ENCODE measurements at regions not wholly inside any gene's neighbourhood (a gene's known extent, or its start where the extent isn't known, plus 50 kb on each side); places are given as distances from the start of the nearest gene placed in this dataset.

DNA sequence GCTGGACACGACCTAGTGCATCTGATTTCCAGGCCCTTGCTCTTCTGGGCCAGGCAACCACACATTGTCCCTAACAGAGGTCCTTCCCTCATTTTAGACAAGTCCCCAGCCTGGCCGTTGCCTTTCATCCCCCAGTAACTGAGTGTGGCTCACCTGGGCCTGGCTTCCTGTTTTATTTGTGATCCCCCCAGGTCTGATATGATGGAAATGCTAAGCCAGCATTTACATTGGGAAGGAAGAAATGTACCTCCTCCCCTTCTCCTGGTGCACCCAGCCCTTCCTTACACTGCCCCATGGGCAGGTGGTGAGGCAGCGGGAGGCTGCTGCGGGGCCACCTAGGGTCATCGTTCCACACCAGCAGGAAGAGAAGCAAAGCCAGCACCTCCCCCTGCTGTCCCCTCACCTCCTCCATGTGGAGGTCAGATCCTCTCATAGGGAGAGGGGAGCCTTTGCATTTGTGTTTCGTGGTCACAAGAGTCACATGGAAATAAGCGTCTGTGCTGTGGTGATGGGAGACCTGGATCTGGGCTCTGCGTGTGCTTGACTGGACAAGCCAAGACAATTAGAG lies 108.8 kb downstream of the GLRX3 start:
- peaks cover 11% of the 10 kb centered on the region for H3K4me1 Mint-ChIP-seq
- H3K9me3 ChIP-seq (ENCODE audit: control insufficient read depth, low read length, poor library complexity, severe bottlenecking): no peaks in the 10 kb centered on the region
- no peak overlapping the region for H3K27ac Mint-ChIP-seq
- H3K36me3 Mint-ChIP-seq (ENCODE audit: low read depth): no peaks in the 10 kb centered on the region
- ATAC-seq (no peak), DNase-seq (no peak)
- peaks cover 6% of the 10 kb centered on the region for H3K27me3 Mint-ChIP-seq
- H3K4me3 Mint-ChIP-seq: no peak overlapping the region

DNA sequence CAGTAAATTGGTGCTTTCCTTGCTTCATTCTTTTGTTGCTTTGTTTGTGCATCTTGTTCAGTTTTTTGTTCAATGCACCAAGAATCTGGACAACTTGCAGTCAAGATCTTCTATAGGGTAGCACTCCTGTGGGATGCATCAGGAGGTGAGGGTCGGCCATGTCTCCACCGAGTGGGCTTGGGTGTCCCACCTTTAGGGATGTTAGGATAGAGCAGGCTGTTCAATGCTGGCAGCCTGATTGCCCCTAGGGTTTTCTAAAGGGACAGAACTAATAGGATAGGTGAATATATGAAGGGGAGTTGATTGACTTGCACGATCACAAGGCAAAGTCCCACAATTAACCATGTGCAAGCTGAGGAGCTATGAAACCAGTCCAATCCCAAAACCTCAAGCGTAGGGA lies 109.9 kb downstream of the GLRX3 start:
- Mint-ChIP-seq H3K4me3 (no peak overlapping the region), H3K4me1 (peaks cover 11% of the 10 kb centered on the region), H3K36me3 (ENCODE audit: low read depth) (no peaks in the 10 kb centered on the region), H3K27me3 (peaks cover 6% of the 10 kb centered on the region), H3K27ac (no peak overlapping the region)
- DNase-seq (no peak), ATAC-seq (no peak)
- no peaks in the 10 kb centered on the region for H3K9me3 ChIP-seq (ENCODE audit: control insufficient read depth, low read length, poor library complexity, severe bottlenecking)

DNA sequence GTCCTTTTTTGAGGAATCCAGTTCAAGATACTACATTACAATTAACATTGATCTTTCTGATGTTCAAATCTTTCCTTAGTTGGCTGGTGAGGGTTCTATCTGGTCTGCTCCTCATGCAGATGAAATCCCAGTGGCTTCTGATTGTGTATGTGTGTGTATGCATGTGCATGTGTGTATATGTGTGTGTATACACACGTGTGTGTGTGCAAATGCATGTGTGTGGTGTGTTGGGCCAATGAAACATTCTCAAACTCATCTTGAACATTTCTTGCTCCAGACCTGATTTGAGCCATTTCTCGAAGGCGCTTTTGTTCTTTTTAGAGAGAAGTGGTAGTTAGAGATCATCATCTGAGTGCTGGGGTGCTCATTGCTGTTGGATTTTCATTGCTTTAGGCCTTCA lies 113.9 kb downstream of the GLRX3 start:
- H3K27ac Mint-ChIP-seq: no peak overlapping the region
- H3K36me3 Mint-ChIP-seq (ENCODE audit: low read depth): no peaks in the 10 kb centered on the region
- H3K27me3 Mint-ChIP-seq: no peaks in the 10 kb centered on the region
- H3K9me3 ChIP-seq (ENCODE audit: control insufficient read depth, low read length, poor library complexity, severe bottlenecking): no peaks in the 10 kb centered on the region
- ATAC-seq (no peak), DNase-seq (no peak)
- H3K4me3 Mint-ChIP-seq: no peak overlapping the region
- no peaks in the 10 kb centered on the region for H3K4me1 Mint-ChIP-seq

DNA sequence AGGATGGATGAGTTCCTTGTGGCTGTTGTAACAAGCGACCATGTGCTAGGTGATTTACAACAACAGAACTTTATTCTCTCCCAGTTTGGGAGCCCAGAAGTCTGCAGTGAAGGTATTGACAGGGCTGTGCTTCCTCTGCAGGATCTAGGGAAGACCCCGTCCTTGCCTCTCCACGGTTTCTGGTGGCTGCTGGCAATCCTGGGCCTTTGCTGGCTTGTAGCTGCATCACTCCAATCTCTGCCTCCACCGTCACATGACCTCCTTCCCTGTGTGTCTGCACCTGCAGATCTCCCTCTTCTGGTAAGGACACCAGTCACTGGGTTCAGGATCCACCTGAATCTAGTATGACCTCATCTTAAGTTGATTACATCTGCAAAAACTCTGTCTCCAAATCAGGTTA lies 115.6 kb downstream of the GLRX3 start:
- H3K27me3 Mint-ChIP-seq: no peaks in the 10 kb centered on the region
- no peak overlapping the region for H3K4me3 Mint-ChIP-seq
- H3K9me3 ChIP-seq (ENCODE audit: control insufficient read depth, low read length, poor library complexity, severe bottlenecking): no peaks in the 10 kb centered on the region
- ATAC-seq (no peak), DNase-seq (no peak)
- H3K27ac Mint-ChIP-seq: no peak overlapping the region
- no peaks in the 10 kb centered on the region for H3K4me1 Mint-ChIP-seq
- H3K36me3 Mint-ChIP-seq (ENCODE audit: low read depth): no peaks in the 10 kb centered on the region

DNA sequence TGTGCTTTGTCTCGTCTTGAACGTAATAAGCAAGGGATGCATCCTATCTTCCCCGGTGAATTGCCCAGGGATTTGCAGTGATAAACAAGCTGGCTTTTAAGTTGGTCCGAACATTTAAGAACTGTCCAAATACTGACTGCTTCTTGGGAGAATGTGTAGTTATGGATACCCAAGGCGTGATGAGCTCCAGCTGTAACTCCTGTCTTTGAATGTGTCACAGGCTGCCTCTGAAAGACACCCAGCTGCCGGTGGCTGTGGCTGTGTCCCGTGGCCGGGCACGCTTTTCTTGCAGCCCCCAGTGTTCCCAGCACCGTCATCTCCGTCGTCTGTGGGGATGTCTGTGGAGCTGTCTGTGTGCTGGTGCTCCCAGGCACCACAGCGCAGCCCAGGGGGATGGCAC lies 118.1 kb downstream of the GLRX3 start:
- H3K9me3 ChIP-seq (ENCODE audit: control insufficient read depth, low read length, poor library complexity, severe bottlenecking): no peaks in the 10 kb centered on the region
- no peak overlapping the region for H3K4me3 Mint-ChIP-seq
- DNase-seq: no peak
- no peak overlapping the region for H3K27ac Mint-ChIP-seq
- no peaks in the 10 kb centered on the region for H3K27me3 Mint-ChIP-seq
- ATAC-seq: no peak
- H3K4me1 Mint-ChIP-seq: no peaks in the 10 kb centered on the region
- no peaks in the 10 kb centered on the region for H3K36me3 Mint-ChIP-seq (ENCODE audit: low read depth)

DNA sequence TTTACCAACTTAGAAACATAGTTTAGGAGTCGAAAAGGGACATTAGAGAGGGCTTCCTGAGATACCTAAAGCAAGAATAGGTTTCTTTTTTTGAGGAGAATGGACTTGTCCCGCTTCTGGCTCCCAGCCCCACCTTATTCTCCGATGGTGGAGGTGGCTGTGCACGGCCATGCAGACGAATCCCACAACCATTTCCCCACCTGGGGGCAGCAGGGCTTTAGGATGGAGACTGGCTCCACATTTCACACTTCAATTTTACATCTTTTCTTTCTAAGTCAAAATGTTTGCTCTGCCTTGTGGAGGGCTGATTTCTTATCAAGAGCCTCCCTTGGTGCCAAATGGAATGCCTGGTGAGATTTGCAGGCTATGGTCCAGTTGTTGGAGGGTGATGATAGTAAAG lies 118.5 kb downstream of the GLRX3 start:
- Mint-ChIP-seq H3K27me3 (no peaks in the 10 kb centered on the region), H3K4me3 (no peak overlapping the region), H3K4me1 (no peaks in the 10 kb centered on the region), H3K27ac (no peak overlapping the region), H3K36me3 (ENCODE audit: low read depth) (no peaks in the 10 kb centered on the region)
- ATAC-seq (no peak), DNase-seq (no peak)
- H3K9me3 ChIP-seq (ENCODE audit: control insufficient read depth, low read length, poor library complexity, severe bottlenecking): no peaks in the 10 kb centered on the region

DNA sequence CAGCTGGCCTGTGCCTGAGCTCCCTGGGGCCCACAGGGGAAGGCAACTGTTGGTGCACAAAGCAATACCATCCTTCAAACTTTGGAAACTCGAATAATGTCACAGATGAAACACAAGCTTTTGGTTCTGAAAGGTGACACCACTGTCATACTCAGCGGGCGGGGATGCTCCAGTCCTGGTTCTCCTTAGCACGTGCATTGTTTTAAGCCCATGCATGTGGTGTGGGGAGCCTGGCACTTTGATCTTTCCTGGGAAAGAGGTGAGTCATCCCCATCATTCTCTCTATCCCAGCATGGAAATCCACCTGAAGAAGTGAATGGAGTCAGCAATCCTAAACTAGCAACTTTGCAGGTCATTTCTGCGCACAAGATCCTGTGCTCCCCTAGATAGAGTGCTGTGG lies 119.6 kb downstream of the GLRX3 start:
- Mint-ChIP-seq H3K36me3 (ENCODE audit: low read depth) (no peaks in the 10 kb centered on the region), H3K27me3 (no peaks in the 10 kb centered on the region), H3K4me3 (no peak overlapping the region), H3K27ac (no peak overlapping the region), H3K4me1 (no peaks in the 10 kb centered on the region)
- H3K9me3 ChIP-seq (ENCODE audit: control insufficient read depth, low read length, poor library complexity, severe bottlenecking): no peaks in the 10 kb centered on the region
- ATAC-seq: no peak
- DNase-seq: no peak

DNA sequence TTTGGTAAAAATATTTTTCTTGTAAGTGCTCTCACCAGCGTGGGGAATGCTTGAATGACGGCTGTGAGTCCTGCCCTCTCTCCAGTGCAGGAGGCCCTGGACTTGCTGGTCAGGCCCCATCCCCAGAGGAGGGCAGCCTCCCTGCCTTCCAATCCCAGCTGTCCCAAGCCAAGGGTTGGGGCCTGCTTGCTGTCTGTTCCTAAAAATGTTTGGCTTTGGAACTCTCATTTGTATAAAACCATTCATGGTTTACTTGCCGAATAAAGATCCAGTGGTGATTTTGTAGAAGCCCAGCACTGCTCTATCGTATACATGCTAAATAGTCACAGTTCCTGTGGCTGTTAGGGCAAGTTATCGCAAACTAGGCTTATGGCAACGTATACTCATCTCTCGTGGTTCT lies 121.7 kb downstream of the GLRX3 start:
- H3K9me3 ChIP-seq (ENCODE audit: control insufficient read depth, low read length, poor library complexity, severe bottlenecking): no peaks in the 10 kb centered on the region
- Mint-ChIP-seq H3K36me3 (ENCODE audit: low read depth) (peaks cover 2% of the 10 kb centered on the region), H3K4me1 (no peaks in the 10 kb centered on the region), H3K4me3 (no peak overlapping the region), H3K27me3 (no peaks in the 10 kb centered on the region), H3K27ac (no peak overlapping the region)
- DNase-seq (no peak), ATAC-seq (no peak)

DNA sequence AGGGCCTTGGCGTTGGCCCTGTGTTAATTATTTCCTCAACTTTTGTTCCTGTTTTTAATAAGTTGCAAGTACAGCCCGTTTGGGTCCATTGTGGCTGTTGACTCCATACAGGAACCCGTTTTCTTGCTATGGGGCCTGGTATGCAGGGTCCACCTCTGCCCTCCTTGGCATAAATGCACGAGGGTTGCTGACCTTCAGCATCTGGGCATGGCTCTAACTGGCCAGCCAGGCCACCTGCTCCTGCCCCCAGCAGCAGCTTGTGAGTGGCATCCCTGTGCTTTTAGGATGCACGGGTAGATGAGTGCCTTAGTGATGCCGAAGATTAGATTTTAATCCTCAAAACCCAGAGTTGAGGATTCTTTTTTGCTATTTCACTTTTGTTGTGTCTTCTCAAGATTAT lies 123.2 kb downstream of the GLRX3 start:
- Mint-ChIP-seq H3K4me1 (no peaks in the 10 kb centered on the region), H3K4me3 (no peak overlapping the region), H3K36me3 (ENCODE audit: low read depth) (peaks cover 2% of the 10 kb centered on the region), H3K27ac (no peak overlapping the region), H3K27me3 (no peaks in the 10 kb centered on the region)
- no peaks in the 10 kb centered on the region for H3K9me3 ChIP-seq (ENCODE audit: control insufficient read depth, low read length, poor library complexity, severe bottlenecking)
- no peak for DNase-seq
- no peak for ATAC-seq

DNA sequence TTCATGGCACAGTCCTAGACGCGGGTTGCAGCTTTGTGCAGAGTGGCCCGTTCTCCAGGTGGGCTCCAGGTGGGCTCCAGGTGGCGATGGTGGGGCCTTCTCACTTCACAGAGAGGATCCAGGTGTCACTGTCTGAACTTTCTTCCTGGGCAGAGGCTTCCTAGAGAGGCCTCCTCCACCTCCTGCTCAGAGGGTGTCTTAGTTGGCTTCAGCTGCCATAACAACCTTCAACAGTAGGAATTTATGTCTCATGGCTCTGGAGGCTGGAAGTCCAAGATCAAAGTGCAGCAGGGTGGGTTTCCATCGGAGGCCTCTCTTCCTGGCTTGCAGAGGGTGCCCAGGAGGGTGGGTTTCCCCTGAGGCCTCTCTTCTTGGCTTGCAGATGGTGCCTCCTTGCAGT lies 125.1 kb downstream of the GLRX3 start:
- DNase-seq: no peak
- Mint-ChIP-seq H3K4me1 (no peaks in the 10 kb centered on the region), H3K4me3 (no peak overlapping the region), H3K36me3 (ENCODE audit: low read depth) (peaks cover 2% of the 10 kb centered on the region), H3K27me3 (no peaks in the 10 kb centered on the region), H3K27ac (no peak overlapping the region)
- H3K9me3 ChIP-seq (ENCODE audit: control insufficient read depth, low read length, poor library complexity, severe bottlenecking): no peaks in the 10 kb centered on the region
- ATAC-seq: no peak

DNA sequence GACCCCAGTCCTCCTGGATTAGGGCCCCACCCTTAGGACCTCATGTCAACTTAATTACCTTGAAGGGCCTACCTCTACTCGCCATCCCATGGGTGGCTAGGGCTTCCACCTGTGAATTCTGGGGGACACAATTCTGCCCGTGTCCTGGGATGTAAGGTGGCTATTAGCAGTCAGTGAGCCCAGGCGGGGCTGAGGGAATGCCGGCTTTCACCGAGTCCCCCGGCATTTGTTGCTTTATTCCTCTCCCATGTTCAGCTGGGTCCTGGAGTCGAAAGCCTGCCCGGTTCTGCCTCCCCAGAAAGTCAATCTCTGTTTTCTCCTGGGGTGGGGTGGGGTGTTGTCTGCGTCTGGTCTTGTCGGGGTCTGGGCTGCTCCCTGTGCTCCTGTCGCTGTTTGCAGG lies 125.6 kb downstream of the GLRX3 start:
- no peaks in the 10 kb centered on the region for H3K9me3 ChIP-seq (ENCODE audit: control insufficient read depth, low read length, poor library complexity, severe bottlenecking)
- H3K27me3 Mint-ChIP-seq: no peaks in the 10 kb centered on the region
- DNase-seq (no peak), ATAC-seq (no peak)
- no peak overlapping the region for H3K4me3 Mint-ChIP-seq
- H3K4me1 Mint-ChIP-seq: no peaks in the 10 kb centered on the region
- H3K27ac Mint-ChIP-seq: no peak overlapping the region
- peaks cover 2% of the 10 kb centered on the region for H3K36me3 Mint-ChIP-seq (ENCODE audit: low read depth)

DNA sequence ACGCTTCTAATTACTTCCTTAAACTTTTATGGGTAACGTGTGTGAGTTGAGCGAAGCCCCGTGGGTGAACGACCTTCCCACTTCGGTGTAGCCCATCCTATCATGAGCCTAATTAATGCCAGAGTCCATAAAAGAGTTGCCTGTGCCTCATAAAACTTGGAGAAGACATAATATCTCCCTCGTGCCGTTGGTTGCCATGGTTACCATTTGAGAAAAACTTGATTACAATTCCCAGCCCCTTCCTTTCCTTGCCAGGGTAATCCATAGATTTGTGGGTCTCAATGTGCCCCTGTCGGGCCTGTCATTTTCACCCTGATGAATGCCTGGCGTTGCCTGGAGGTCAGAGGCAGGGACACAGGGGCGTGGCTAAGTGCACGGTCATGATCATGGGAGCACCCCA lies 127.1 kb downstream of the GLRX3 start:
- no peak for DNase-seq
- H3K27me3 Mint-ChIP-seq: no peaks in the 10 kb centered on the region
- ATAC-seq: no peak
- peaks cover 2% of the 10 kb centered on the region for H3K36me3 Mint-ChIP-seq (ENCODE audit: low read depth)
- H3K27ac Mint-ChIP-seq: no peak overlapping the region
- no peaks in the 10 kb centered on the region for H3K4me1 Mint-ChIP-seq
- no peak overlapping the region for H3K4me3 Mint-ChIP-seq
- no peaks in the 10 kb centered on the region for H3K9me3 ChIP-seq (ENCODE audit: control insufficient read depth, low read length, poor library complexity, severe bottlenecking)

DNA sequence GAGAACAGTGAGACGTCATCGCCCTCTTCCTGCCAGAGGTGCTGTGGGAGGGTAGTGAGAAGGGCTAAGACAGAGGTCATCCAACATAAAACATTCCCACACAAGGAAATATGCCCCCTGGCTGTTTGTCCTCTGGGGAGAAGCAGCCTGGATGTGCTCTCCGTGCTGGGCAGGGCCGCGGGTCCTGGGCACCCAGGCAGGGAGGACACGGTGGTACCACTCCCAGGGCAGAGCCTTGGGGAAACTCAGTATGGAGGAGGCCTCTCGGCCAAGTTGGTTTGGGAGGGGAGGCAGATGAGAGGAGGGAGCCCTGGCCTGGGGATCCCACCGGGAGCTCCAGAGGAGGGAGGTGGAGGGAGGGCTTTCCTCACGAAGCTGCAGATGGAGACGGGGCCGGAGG lies 129.4 kb downstream of the GLRX3 start:
- Mint-ChIP-seq H3K27ac (no peak overlapping the region), H3K4me3 (no peak overlapping the region), H3K4me1 (no peaks in the 10 kb centered on the region), H3K27me3 (no peaks in the 10 kb centered on the region), H3K36me3 (ENCODE audit: low read depth) (peaks cover 2% of the 10 kb centered on the region)
- DNase-seq (no peak), ATAC-seq (no peak)
- no peaks in the 10 kb centered on the region for H3K9me3 ChIP-seq (ENCODE audit: control insufficient read depth, low read length, poor library complexity, severe bottlenecking)

DNA sequence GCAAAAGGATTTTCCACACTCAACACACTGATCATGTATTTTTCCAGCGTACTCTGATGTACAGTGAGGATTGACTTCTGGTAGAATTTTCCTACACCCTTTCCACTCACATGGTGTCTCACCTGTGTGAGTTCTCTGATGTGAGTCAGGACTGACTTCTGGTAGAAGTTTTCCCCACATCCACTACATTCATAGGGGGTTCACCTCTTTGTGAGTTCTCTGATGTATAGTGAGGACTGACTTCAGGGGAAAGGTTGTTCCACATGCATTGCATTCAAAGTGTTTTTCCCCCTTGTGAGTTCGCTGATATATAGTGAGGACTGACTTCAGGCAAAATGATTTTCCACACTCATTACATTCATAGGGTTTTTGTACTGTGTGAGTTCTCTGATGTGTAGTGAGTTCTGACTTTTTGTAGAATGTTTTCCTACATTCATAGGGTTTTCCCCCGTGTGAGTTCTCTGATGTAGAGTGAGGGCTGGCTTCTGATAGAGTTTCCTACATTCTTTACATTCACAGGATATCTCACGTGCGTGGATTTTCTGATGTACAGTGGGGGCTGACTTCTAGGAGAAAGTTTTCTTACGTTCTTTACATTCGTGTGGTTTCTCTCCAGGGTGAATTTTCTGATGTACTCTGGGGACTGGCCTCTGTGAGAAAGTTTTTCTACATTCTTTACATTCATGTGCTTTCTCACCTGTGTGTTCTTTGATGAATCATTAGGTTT lies 146.5 kb downstream of the GLRX3 start:
- no peak overlapping the region for H3K27ac Mint-ChIP-seq
- no peaks in the 10 kb centered on the region for H3K4me1 Mint-ChIP-seq
- H3K9me3 ChIP-seq (ENCODE audit: control insufficient read depth, low read length, poor library complexity, severe bottlenecking): peaks cover 24% of the 10 kb centered on the region
- no peaks in the 10 kb centered on the region for H3K27me3 Mint-ChIP-seq
- no peak for DNase-seq
- H3K36me3 Mint-ChIP-seq (ENCODE audit: low read depth): peaks cover 2% of the 10 kb centered on the region
- no peak overlapping the region for H3K4me3 Mint-ChIP-seq
- no peak for ATAC-seq

Data from T-helper 17 cell (primary cell).